Neuronal stem cell (in vitro differentiated cells): ENCODE measurements at regions not wholly inside any gene's neighbourhood (a gene's known extent, or its start where the extent isn't known, plus 50 kb on each side); places are given as distances from the start of the nearest gene placed in this dataset.

Source experiments
- DNase-seq: peaks from one replicate; pipeline ENCODE4 v3.0.0-alpha.2; 2013; ENCODE audit warnings: low spot score
- H2AFZ ChIP-seq: one replicate; pipeline ENCODE4 v1.6.1; 2013; ENCODE audit warnings: mild to moderate bottlenecking, low read length, inconsistent platforms
- H2AK5ac ChIP-seq: 2 replicates; pipeline ENCODE4 v1.6.1; 2013; ENCODE audit warnings: low read depth, mild to moderate bottlenecking, inconsistent platforms, low read length, moderate library complexity, mixed read lengths
- H2BK120ac ChIP-seq: 2 replicates; pipeline ENCODE4 v1.6.1; 2013; ENCODE audit warnings: low read depth, mild to moderate bottlenecking, inconsistent platforms, low read length, moderate library complexity, mixed read lengths
- H2BK12ac ChIP-seq: one replicate; pipeline ENCODE4 v1.6.1; 2013; ENCODE audit warnings: low read length, inconsistent platforms
- H2BK15ac ChIP-seq: 2 replicates; pipeline ENCODE4 v1.6.1; 2013; ENCODE audit warnings: mild to moderate bottlenecking, low read length, inconsistent platforms, mixed read lengths
- H2BK5ac ChIP-seq: one replicate; pipeline ENCODE4 v1.6.1; 2013; ENCODE audit warnings: inconsistent platforms, mild to moderate bottlenecking, low read length, moderate library complexity
- H3K14ac ChIP-seq: one replicate; pipeline ENCODE4 v1.6.1; 2013; ENCODE audit warnings: low read length, inconsistent platforms
- H3K18ac ChIP-seq: 2 replicates; pipeline ENCODE4 v1.6.1; 2013; ENCODE audit warnings: low read length, inconsistent platforms
- H3K23ac ChIP-seq: 2 replicates; pipeline ENCODE4 v1.6.1; 2013; ENCODE audit warnings: low read depth, mild to moderate bottlenecking, mixed read lengths, low read length, inconsistent platforms; ENCODE audit not compliant: poor library complexity
- H3K27ac ChIP-seq: replicated peaks from 3 replicates; pipeline ENCODE4 v1.5.1; 2013; ENCODE audit warnings: low read length, inconsistent platforms
- H3K27me3 ChIP-seq, 3 experiments: 2 replicates each; pipeline ENCODE4 v1.6.1; 2013; ENCODE audit warnings: low read length in 3 of 3, mild to moderate bottlenecking in 2 of 3, inconsistent platforms in 1 of 3, low read depth in 1 of 3, mixed read lengths in 1 of 3, moderate library complexity in 1 of 3; ENCODE audit not compliant: control insufficient read depth in 3 of 3, insufficient read depth in 3 of 3
- H3K36me3 ChIP-seq, 2 donors: replicated peaks in 1 of 2; 2 replicates each; pipeline ENCODE4 v1.6.1; 2013; ENCODE audit warnings: low read length in 2 of 2; ENCODE audit not compliant: control insufficient read depth in 2 of 2, insufficient read depth in 2 of 2
- H3K4ac ChIP-seq: 2 replicates; pipeline ENCODE4 v1.6.1; 2013; ENCODE audit warnings: inconsistent platforms, mild to moderate bottlenecking, low read length, moderate library complexity
- H3K4me1 ChIP-seq, 2 donors: 1 replicate in 1 of 2; 2 replicates in 1 of 2; pipeline ENCODE4 v1.6.1; 2013; ENCODE audit warnings: low read length in 2 of 2, low read depth in 1 of 2; ENCODE audit not compliant: control insufficient read depth in 2 of 2, insufficient read depth in 1 of 2
- H3K4me2 ChIP-seq: one replicate; pipeline ENCODE4 v1.6.1; 2013; ENCODE audit warnings: mild to moderate bottlenecking, low read length, inconsistent platforms; ENCODE audit not compliant: insufficient read depth, poor library complexity, severe bottlenecking
- H3K4me3 ChIP-seq, 2 donors: 2 replicates each; pipeline ENCODE4 v1.5.1; 2013; ENCODE audit warnings: low read length in 2 of 2, mild to moderate bottlenecking in 2 of 2, inconsistent platforms in 1 of 2, moderate library complexity in 1 of 2
- H3K79me1 ChIP-seq: one replicate; pipeline ENCODE4 v1.6.1; 2013; ENCODE audit warnings: low read depth, mild to moderate bottlenecking, inconsistent platforms, low read length, moderate library complexity
- H3K9ac ChIP-seq: one replicate; pipeline ENCODE4 v1.6.1; 2013; ENCODE audit warnings: mild to moderate bottlenecking, low read depth, low read length, inconsistent platforms; ENCODE audit not compliant: poor library complexity
- H3K9me3 ChIP-seq, 2 donors: replicated peaks in 1 of 2; 2 replicates each; pipeline versions ENCODE3 to v1.6.1; 2013; ENCODE audit warnings: low read length in 2 of 2, mild to moderate bottlenecking in 2 of 2, inconsistent platforms in 1 of 2, low read depth in 1 of 2, mixed read lengths in 1 of 2, moderate library complexity in 1 of 2; ENCODE audit not compliant: control insufficient read depth in 2 of 2, insufficient read depth in 1 of 2
- H4K8ac ChIP-seq: one replicate; pipeline ENCODE4 v1.6.1; 2013; ENCODE audit warnings: low read depth, mild to moderate bottlenecking, inconsistent platforms, low read length, moderate library complexity
- H4K91ac ChIP-seq: one replicate; pipeline ENCODE4 v1.6.1; 2013; ENCODE audit warnings: low read length, low read depth, mild to moderate bottlenecking, inconsistent platforms; ENCODE audit not compliant: poor library complexity
- WGBS, 2 donors: extraction: QIAGEN DNeasy Blood & Tissue Kit; methylation state at CpG; one replicate each; pipeline ENCODE4 v1.1.7; 2013; ENCODE audit warnings: missing lambda C conversion rate in 2 of 2, mixed read lengths in 1 of 2; ENCODE audit not compliant: insufficient read length in 2 of 2, insufficient replicate concordance in 1 of 2; ENCODE audit errors: extremely low coverage in 2 of 2; 5-methylcytosine and 5-hydroxymethylcytosine counted together

DNA sequence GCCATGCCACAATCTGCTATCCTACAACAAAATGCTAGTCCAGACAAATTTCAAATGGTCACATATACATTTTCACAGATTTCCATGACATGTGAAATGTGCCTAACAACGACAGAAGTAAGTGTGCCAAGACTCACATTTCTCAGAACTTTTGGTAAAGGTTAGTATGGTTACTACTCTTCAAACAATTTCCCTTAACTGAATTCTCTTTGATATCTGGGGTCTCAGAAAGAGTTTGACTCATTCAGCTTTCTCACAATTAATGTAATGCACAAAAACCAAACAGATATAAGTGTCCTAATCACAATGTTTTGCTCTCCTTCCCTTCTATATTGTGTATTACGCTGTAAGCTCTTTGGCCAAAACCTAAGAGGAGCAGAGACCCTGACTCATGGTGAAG, 122.4 kb upstream of the LEF1 start:
- Histone ChIP-seq H3K4me1 (no peaks in the 10 kb centered on the region), H3K36me3 (no peaks in the 10 kb centered on the region), H4K91ac (no peak overlapping the region), H4K8ac (no peak overlapping the region), H2AK5ac (no peak overlapping the region), H3K27me3 (no peaks in the 10 kb centered on the region), H2BK15ac (no peak overlapping the region), H2AFZ (no peak overlapping the region), H3K9ac (no peak overlapping the region), H3K14ac (no peak overlapping the region), H3K4me2 (no peak overlapping the region), H3K4me3 (no peak overlapping the region), H2BK5ac (no peak overlapping the region), H3K9me3 (no peaks in the 10 kb centered on the region), H3K4ac (no peak overlapping the region), H3K79me1 (no peaks in the 10 kb centered on the region), H2BK120ac (no peak overlapping the region), H3K27ac (no peak overlapping the region), H3K18ac (no peak overlapping the region), H2BK12ac (no peak overlapping the region), H3K23ac (no peak overlapping the region)
- DNase-seq: no peak
- no CpG with 5 or more reads among the region's 2 CpGs for WGBS, 2 donors

DNA sequence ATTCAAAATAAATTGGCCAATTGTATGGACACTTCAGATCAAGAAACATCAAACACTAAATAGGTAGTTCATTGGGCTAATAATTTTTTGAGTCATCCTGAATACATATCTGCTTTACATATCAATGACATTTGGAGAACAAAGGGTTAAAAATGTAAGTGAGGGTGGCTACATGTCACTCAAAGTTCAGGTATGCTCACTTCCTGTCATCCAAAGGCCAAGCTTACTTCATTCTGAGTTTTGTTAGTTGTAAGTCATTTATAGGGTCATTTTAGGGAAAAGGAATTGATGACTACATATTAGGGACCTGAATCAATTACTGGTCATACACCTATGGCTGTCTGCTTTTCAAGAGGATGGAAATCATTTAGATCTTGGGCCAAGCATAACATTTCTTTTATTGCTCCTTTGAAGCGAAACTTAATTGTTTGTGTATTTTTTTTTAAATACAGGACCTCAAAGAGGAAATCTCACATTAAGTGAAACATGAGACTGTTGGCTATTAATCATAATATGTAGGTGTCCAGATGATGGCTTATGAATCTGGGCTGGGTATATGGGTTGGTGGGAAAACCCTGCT, 119.2 kb upstream of the LEF1 start:
- Histone ChIP-seq H3K9ac (no peak overlapping the region), H2BK12ac (no peak overlapping the region), H3K4ac (no peak overlapping the region), H2AK5ac (no peak overlapping the region), H3K27ac (no peak overlapping the region), H3K23ac (no peak overlapping the region), H3K4me2 (no peak overlapping the region), H2BK120ac (no peak overlapping the region), H3K79me1 (no peaks in the 10 kb centered on the region), H3K18ac (no peak overlapping the region), H3K4me3 (no peak overlapping the region), H3K9me3 (no peaks in the 10 kb centered on the region), H3K36me3 (no peaks in the 10 kb centered on the region), H2BK15ac (no peak overlapping the region), H3K4me1 (no peaks in the 10 kb centered on the region), H4K8ac (no peak overlapping the region), H3K14ac (no peak overlapping the region), H3K27me3 (no peaks in the 10 kb centered on the region), H2BK5ac (no peak overlapping the region), H2AFZ (no peak overlapping the region), H4K91ac (no peak overlapping the region)
- DNase-seq: no peak
- WGBS, 2 donors: no CpG with 5 or more reads among the region's 1 CpG

DNA sequence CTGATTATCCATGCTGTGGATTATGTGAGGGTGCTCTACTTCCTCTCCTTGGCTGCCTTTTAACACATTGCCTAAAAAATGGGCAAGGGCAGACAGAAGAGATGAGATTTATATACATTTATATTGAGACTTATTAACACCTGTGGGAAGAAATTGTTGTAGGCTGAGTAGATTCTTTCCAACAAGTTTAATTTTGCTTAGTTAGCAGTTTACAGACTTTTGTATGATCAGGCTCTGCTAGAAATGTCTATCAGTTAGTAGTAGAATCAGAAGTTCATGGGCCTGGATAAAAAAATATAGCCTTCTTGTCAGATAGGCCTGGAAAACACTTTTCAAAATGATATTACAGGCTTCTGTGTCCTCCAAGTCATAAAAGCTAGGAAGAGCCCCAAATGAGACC, 111.3 kb upstream of the LEF1 start:
- Histone ChIP-seq H2BK5ac (no peak overlapping the region), H3K9ac (no peak overlapping the region), H2AK5ac (no peak overlapping the region), H3K4me2 (no peak overlapping the region), H3K27ac (no peak overlapping the region), H3K14ac (no peak overlapping the region), H3K18ac (no peak overlapping the region), H2AFZ (no peak overlapping the region), H3K27me3 (no peaks in the 10 kb centered on the region), H3K9me3 (no peaks in the 10 kb centered on the region), H2BK120ac (no peak overlapping the region), H4K8ac (no peak overlapping the region), H2BK15ac (no peak overlapping the region), H3K4ac (no peak overlapping the region), H3K79me1 (no peaks in the 10 kb centered on the region), H2BK12ac (no peak overlapping the region), H3K23ac (no peak overlapping the region), H4K91ac (no peak overlapping the region), H3K36me3 (no peaks in the 10 kb centered on the region), H3K4me1 (no peaks in the 10 kb centered on the region), H3K4me3 (no peak overlapping the region)
- no peak for DNase-seq

DNA sequence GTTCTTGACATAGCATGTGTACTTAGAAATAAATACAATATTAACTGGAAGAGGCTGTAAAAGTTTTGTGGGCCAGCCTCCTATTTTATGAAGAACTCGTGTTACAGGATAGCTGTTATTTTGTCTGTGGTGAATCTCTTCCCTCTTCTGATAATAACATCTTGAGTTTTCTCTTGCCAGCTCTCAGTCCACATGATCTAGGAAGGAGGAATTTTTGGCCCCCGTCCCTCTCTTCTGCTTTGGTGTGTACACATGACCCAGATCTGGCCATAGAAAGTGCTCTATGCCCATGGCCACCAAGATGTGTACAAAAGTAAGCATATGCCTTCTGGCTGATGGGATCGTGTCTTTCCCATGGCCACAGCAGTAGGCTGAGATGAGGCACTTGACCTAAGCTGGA, 108.0 kb upstream of the LEF1 start:
- Histone ChIP-seq H4K91ac (no peak overlapping the region), H3K18ac (no peak overlapping the region), H4K8ac (no peak overlapping the region), H3K23ac (no peak overlapping the region), H2BK120ac (no peak overlapping the region), H3K4me2 (no peak overlapping the region), H2AK5ac (no peak overlapping the region), H3K36me3 (no peaks in the 10 kb centered on the region), H3K14ac (no peak overlapping the region), H3K27me3 (no peaks in the 10 kb centered on the region), H2AFZ (no peak overlapping the region), H3K79me1 (no peaks in the 10 kb centered on the region), H3K9me3 (no peaks in the 10 kb centered on the region), H3K4me3 (no peak overlapping the region), H2BK5ac (no peak overlapping the region), H2BK12ac (no peak overlapping the region), H3K4me1 (no peaks in the 10 kb centered on the region), H3K4ac (no peak overlapping the region), H3K9ac (no peak overlapping the region), H3K27ac (no peak overlapping the region), H2BK15ac (no peak overlapping the region)
- DNase-seq: no peak
- WGBS, 2 donors: no CpG with 5 or more reads among the region's 3 CpGs
